Jurkat, Clone E6-1 (cell line): ENCODE measurements at regions not wholly inside any gene's neighbourhood (a gene's known extent, or its start where the extent isn't known, plus 50 kb on each side); places are given as distances from the start of the nearest gene placed in this dataset.
"Not testable (repeated sequence)": the region's sequence is repeated elsewhere in the genome, so short reads cannot be mapped to it uniquely, and the experiment has no call there.

Experiments
- DNase-seq: peaks from one replicate; pipeline ENCODE4 v3.0.0-alpha.2; 2011; ENCODE audit warnings: low read depth, low spot score
- H3K4me3 ChIP-seq: 2 replicates; pipeline ENCODE4 v1.5.1; 2011; ENCODE audit warnings: mild to moderate bottlenecking, low read length, control low read depth, moderate library complexity

DNA sequence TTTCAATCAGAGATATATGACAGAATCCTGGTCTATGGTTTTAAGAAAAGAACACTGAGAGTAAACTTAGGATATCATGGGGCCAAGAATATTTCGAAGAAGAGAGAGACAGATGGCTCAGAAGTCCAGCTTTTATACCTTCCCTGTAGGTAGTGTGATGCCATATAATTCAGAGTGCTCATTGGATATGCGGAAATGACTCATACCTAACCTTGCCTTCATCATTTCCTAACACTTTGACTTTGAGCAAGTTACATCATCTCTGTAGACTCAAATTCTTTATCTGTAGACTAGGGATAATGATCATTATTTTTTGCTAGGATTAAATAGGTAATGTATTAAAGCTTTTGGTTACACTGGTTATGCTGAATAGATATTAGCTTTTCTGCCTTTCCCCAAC, 461.6 kb upstream of the CNTNAP5 start:
- no peak overlapping the region for H3K4me3 ChIP-seq
- no peak for DNase-seq

DNA sequence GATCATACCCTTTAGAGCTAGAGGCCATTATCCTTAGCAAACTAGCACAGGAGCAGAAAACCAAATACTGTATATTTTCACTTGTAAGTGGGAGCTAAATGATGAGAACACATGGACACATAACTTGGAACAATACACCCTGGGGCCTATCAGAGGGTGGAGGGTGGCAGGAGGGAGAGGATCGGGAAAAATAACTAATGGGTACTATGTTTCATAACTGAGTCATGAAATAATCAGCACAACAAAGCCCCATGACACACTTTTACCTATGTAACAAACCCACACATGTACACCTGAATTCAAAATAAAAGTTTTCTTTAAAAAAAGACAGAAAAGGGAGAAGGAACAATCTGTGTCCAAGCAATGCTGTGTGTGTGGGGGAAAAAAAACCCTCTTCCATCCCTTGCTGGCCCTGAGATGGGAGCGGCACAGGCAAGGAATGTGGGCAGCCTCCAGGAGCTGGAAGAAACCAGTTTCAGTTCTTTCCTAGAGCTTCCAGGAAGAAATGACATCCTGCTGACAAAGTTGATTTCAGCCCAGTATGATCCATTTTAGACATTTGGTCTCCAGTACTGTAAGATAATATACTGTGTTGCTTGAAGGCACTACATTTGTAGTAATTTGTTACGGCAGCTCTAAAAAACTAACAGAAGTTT, 458.7 kb upstream of the CNTNAP5 start:
- no peak for DNase-seq
- no peak overlapping the region for H3K4me3 ChIP-seq

DNA sequence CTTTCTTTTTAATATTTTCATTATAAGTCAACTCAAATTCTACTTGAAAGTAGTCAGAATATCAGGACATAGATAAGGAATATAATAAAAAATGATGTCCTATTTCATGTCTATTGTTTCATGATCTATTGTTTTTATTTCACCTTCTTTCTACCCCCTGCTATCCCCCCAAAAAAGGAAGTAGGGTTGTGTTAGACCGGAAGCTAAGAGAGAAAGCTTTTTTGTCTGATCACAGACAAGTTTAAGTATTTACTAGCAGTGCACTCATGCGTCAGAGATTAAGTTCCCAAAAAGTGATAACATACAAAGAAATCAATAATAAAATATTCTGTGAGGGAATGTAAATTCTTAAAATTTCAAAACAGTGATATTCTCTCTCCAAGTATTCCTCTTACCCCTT, 447.1 kb upstream of the CNTNAP5 start:
- DNase-seq, result no peak
- H3K4me3 ChIP-seq, result no peak overlapping the region

DNA sequence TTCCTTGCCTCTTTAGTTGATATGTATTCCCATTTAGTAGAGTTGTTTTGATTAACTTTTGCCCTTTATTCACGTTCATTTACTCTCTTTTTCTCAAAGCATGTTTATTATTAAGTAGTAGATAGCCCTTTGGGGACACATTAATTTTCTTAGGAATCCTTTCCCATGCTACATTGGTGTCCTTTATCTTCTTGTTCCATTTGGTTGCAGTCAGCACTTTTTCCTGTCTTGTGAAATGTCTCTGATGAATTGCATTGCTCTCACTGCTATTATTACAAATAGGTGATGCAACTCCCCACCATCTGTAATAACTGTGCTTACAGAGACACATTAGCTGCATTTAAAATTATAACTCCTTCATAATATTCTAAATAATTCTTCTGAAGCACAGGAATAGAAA, 428.5 kb upstream of the CNTNAP5 start:
- DNase-seq, result no peak
- H3K4me3 ChIP-seq, result no peak overlapping the region

DNA sequence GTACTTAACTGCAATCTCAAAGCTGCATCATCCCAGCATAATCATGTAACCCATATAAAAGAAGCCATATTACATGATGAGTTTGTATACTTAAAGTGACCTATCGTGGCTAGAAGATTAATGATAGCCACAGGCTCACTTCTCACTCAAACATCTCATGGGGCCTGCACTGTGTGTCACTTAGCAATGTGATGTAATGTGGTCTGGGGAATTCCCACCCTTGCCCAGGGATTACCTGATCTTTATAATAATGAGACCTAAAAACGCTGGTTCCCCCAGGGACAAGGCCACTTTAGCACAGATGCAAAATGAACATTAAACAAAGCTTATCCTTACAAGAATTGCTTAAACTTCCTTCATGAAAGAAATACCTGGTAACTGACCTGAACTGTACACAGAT, 427.1 kb upstream of the CNTNAP5 start:
- no peak for DNase-seq
- no peak overlapping the region for H3K4me3 ChIP-seq

DNA sequence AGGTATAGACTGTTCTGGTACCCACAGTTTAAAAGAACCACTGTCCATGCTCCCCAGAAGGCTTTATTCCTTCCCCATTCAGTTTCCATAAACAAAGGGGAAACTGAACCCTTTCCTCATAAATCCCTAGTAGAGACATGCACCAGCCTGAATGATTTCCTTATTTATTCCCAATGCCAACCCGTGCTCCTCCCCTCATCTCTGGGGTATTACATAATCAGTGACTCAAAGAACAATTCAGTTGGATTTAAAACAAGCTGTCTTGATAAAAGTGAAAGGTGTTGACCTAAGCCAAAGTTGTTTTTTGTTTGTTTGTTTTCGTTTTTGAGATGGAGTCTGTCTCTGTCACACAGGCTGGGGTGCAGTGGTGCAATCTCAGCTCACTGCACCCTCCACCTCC, 418.5 kb upstream of the CNTNAP5 start:
- H3K4me3 ChIP-seq, result no peak overlapping the region
- no peak for DNase-seq

DNA sequence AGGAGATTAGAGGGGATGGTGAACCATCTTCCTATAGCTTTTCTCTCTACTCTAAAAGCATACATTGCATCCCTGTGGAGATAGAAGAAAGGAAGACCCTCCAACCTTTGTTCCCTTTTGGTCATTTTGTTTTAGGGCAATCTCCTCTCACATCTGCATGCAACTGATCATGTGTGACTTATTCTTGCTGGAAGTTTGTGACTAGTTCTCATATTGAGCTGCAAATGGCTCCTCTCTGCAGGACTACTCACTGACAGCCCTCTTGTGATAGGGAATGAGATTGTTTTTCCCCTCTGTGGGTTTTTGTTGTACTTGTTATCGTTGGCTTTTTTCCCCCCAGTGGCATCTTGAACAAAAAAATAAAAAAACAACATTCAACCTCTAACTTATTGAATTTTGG, 416.0 kb upstream of the CNTNAP5 start:
- no peak overlapping the region for H3K4me3 ChIP-seq
- no peak for DNase-seq

DNA sequence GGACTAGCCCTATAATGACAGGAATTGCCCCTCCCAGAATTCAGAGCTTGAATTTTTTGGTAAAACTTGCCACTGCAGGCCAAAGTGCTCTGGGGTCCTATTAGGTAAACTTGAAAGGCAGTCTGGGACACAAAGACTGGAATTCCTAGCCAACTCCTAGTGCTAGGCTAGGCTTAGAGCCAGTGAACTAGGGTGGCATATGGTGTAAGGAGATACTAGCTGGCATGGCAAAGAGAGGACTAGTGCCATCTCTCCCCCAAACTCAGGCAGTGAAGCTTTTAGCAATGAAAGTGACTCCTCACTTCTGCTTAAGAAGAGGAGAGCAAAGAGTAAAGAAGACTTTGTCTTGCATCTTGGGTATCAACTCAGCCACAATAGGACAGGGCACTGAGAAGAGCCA, 410.5 kb upstream of the CNTNAP5 start:
- H3K4me3 ChIP-seq, result no peak overlapping the region
- DNase-seq, result no peak

DNA sequence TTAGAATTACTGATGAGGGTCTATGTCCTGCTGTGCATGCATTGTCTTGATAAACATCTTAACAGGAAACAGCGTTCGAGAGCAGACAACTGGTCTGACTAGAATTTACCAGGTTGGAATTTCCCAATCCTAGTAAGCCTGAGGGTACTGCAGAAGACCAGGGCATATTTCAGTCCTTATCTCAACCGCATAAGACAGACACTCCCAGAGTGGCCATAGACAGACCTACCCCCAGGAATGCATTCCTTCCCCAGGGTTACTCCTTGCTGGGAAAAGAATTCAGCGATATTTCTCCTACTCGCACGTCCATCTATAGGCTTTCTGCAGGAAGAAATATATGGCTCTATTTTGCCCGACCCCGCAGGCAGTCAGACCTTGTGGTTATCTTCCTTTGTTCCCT, 406.4 kb upstream of the CNTNAP5 start:
- DNase-seq, H3K4me3 ChIP-seq: not testable (repeated sequence)

DNA sequence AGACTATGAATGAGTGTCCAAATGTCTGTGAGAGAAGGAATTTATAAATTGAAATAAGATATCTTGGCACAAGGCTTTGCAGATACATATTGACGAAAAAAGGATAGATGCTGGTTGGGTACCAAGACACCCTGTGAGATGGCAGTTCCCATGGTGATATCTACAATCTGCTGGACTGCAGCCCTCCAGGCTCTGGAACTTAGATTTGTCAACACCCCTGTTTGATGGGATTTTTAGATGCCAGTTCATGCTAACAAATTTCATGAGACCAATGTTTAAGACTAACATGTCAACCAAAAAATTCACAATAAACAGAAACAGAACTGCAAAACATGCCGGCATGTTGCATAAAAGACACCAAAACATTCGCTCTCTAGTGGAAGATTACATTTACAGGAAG, 400.3 kb upstream of the CNTNAP5 start:
- no peak overlapping the region for H3K4me3 ChIP-seq
- no peak for DNase-seq

DNA sequence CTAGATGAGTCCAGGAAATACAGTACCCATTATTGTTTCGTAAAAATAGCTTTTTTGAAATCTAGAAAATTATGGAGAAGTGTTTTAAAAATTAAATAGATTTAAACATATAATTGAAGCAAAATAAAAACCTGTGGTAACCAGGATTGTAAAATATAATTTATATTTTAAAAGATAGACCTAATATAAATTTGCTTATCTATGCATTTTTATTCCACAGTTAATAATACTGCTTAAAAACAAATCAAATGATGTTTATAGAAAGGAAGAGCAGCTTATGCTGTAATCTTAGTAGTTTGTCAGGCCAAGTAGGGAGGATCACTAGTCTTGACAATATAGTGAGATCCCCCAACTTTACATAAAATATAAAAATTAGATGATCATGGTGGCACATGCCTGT, 388.9 kb upstream of the CNTNAP5 start:
- no peak overlapping the region for H3K4me3 ChIP-seq
- no peak for DNase-seq

DNA sequence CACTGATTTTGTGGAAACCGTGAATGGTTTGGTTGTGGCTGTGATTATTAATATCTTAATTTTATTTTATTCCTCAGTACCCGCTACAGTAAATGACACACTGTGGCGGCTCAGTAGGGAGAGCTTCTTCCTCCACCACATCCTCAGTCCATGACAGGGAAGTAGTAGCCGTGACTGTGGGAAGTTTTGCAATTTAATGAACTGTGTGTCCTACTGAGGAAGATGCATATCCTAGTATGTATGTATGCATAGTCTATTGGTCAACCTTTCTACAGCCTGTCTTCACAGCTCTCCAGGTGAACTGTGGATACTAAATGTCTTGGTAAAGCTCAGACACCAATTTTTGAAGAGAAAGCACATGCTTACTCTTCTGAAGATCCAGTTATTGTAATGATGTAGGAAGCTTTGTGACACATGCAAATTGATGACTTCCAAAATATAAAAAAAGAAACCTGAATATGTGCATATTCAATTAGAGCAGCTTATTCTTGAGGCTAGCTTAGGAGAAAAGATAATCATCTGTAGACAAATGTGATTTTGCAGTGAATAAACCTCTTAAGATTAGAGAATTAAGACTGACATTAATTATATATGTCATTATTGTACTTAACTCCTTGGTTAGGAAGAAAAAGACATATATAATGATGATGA, 384.3 kb upstream of the CNTNAP5 start:
- H3K4me3 ChIP-seq, result no peak overlapping the region
- DNase-seq, result no peak

DNA sequence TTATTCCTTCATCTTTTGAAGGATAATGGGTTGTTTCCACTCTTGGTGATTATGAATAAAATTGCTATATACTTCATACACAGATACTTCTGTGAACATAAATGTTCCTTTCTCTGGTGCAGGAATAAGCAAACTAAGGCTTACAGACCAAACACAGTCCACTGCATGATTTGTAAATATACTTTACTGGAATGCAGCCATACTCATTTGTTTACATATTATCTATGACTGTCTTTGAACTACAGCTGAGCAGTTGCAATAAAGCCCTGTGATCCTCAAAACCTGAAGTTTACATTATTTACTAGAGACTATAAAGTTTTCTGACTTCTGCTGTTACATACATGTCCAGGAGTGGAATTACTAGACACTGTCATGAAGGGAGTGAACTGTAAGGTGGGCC, 381.0 kb upstream of the CNTNAP5 start:
- DNase-seq, result no peak
- H3K4me3 ChIP-seq, result no peak overlapping the region

DNA sequence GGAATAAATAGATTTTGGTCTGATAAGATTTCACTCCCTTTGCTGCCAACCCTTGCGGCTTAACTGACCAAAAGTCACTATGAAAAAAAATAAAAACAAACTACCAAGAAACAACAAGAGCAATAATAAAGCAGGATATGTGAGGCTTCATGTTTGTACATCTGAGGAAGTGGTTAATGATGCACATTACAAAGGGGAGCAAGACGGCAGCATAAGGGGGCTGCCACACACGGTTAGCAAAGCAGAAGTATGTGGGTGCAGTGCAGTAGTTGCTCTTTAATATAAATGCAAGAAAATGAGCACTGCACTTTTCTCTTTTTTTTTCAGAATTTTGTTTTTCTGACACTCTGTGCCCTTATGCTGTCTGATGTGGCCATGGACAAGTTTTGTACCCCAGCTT, 377.1 kb upstream of the CNTNAP5 start:
- DNase-seq, result peak; percentile 10
- no peak overlapping the region for H3K4me3 ChIP-seq

DNA sequence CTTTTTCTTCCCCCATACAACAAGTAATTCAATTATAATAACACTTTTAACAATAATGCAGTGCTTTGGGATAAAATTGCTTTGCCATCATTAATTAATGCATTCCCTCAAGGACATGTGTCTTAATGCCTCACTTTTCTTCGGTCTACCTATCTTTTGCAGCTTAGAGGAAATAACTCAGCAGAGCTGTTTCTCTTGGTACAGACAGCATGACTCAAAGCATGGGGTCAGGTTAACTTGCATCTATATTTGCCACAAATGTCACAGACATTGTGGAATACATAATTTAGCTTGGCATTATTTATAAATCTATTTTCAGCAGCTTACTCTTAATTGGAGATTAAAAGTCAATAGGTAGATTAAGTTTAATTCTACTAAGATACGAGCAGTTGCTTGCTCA, 376.1 kb upstream of the CNTNAP5 start:
- H3K4me3 ChIP-seq, result no peak overlapping the region
- no peak for DNase-seq

DNA sequence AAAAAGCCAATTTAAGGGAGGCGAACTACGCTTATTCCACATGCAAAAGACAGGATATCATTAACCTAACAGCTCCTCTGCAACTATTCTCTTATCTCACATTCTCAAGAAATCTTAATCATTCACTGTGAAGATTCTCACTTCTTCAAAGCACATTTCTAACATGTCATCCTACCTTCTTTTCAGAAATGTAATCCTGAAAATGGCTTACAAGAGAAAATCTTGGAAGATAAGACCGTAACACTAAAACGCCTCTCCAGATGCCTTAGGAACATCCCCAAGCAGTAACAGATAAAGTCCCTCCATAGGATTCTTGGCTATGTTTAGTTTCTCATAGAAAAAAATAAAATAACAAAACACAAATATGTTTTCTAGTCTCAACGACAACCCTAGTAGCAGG, 373.9 kb upstream of the CNTNAP5 start:
- no peak overlapping the region for H3K4me3 ChIP-seq
- no peak for DNase-seq

DNA sequence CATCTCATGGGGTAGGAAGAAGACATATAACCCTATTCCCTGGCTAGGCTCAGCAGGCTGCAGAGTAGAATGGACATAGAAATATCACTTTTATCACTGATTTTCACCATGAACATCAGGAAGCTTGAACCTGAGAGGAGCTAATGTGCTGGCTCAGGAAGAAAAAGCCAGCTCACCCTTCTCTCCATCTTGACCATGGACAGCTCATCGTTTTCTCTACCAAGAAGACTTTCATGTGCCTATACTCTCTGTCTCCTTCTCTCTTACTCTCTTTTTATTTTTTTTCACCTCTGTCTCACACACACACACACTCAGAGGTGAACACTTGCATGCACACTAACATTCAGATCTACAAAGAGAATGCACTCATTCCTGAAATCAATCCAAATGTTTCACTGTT, 372.8 kb upstream of the CNTNAP5 start:
- no peak overlapping the region for H3K4me3 ChIP-seq
- no peak for DNase-seq

DNA sequence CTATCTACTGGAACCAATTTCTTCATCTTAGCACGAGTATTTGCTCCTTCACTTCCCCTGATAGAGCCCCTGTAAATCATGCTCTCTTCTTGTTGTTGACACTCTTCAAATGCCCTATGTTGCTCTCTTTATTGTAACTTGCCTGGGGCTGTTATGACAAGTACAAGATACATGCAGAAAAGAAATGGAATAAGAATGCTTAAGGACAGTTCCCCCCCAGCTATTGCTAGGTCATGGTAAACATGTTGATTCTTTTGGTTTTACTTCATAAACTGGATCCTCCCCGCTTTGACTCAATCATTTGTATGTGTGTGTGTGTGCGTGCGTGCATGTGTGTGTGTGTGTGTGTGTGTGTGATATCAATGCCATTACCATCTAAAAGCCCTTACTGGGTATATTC, 368.5 kb upstream of the CNTNAP5 start:
- no peak for DNase-seq
- no peak overlapping the region for H3K4me3 ChIP-seq

DNA sequence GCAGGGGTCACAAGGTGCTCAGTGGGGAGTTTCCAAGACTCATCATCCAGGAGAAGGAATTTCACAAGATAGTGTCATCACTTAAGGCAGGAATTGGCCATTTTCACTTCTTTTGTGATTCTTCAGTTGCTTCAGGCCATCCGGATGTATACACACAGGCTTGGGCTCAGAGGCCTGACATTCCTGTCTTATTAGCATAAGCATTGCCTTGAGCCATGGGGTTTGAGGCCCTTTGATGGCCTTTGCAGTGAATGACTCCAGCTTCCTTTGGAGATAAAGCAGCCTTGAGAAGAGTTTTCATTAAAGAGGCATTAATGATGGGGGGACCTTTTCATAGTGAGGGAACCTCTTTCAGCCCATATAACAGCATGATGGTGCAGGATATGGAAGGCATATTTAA, 366.0 kb upstream of the CNTNAP5 start:
- H3K4me3 ChIP-seq, result no peak overlapping the region
- no peak for DNase-seq

DNA sequence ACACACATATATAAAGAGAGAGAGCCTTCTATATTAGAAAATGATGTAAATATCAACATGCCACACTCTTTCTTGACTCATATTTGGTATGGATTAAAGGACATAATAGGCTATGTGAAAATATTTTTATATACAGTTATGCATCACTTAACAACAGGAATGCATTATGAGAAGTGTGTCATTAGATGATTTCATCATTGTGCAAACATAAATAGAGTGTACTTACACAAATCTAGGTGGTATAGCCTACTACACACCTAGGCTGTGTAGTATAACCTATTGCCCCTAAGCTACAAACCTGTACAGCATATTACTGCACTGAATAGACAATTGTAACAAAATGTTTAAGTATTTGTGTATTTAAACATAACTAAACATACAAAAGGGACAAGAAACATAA, 354.8 kb upstream of the CNTNAP5 start:
- no peak for DNase-seq
- H3K4me3 ChIP-seq, result no peak overlapping the region

DNA sequence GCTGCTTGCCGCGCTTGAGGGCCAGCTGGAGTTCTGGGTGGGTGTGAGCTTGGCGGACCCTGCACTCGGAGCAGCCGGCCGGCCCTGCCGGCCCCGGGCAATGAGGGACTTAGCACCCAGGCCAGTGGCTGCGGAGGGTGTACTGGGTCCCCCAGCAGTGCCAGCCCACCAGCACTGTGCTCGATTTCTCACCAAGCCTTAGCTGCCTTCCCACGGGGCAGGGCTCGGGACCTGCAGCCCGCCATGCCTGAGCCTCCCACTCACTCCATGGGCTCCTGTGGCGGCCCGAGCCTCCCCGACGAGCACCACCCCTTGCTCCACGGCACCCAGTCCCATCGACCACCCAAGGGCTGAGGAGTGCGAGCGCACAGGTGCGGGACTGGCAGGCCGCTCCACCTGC, 341.3 kb upstream of the CNTNAP5 start:
- not testable (repeated sequence) for H3K4me3 ChIP-seq, DNase-seq
